OCI-LY7 (cell line): ENCODE measurements at regions not wholly inside any gene's neighbourhood (a gene's known extent, or its start where the extent isn't known, plus 50 kb on each side); places are given as distances from the start of the nearest gene placed in this dataset.

ENCODE experiments used
- CTCF ChIP-seq: fragments of 200-600 bp; sonication (generic); conservative IDR thresholded peaks from 2 replicates; pipeline ENCODE4 v1.5.1; 2014; ENCODE audit warnings: mild to moderate bottlenecking, antibody characterized with exemption, low read length, moderate library complexity, mixed read lengths
- EZH2phosphoT487 ChIP-seq: fragments of 200-600 bp; sonication (generic); IDR thresholded peaks from 2 replicates; pipeline ENCODE4 v1.6.1; 2018; ENCODE audit warnings: low read depth, borderline replicate concordance, mild to moderate bottlenecking, mixed run types, antibody characterized with exemption, low read length, moderate library complexity, mixed read lengths

DNA sequence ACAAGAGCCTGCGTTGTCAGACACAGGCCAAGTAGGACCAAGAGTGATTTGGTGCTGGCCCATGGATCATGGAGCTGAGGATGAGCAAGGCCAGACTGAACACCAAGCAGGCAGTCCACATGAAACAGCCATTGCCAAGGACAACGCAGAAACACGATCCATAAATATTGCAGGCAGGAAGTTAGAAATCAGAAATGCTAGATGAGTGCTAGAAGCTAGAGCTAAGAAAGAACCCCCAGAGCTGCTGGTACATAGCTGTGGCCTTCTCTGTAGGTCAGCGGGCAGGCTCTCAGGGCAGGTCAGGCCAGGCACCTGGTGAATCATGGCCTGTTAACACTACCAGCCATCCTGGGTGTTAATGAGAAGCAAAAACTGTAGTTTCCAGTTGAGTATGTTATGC is 119.7 kb downstream of the ALDH8A1 start:
- TF ChIP-seq CTCF (no peak), EZH2phosphoT487 (no peak)
